Gastroesophageal sphincter (tissue), 4 donors: ENCODE measurements at regions not wholly inside any gene's neighbourhood (a gene's known extent, or its start where the extent isn't known, plus 50 kb on each side); places are given as distances from the start of the nearest gene placed in this dataset.

Source experiments
- ATAC-seq: fragments of 150-250 bp; one replicate; pipeline ENCODE4 v1.9.1; 2016; ENCODE audit warnings: mild to moderate bottlenecking, moderate library complexity
- H3K27ac ChIP-seq, 4 donors: fragments of 200-600 bp; sonication (generic) in 3 of 4; 1 replicate in 3 of 4; 2 replicates in 1 of 4; pipeline ENCODE4 v1.5.1; 2016 to 2019
- H3K27me3 ChIP-seq: fragments of 200-600 bp; sonication (generic); one replicate; pipeline ENCODE4 v1.5.1; 2019
- H3K36me3 ChIP-seq, 2 donors: fragments of 200-600 bp; sonication (generic); one replicate each; pipeline ENCODE4 v1.5.1; 2019; ENCODE audit warnings: control low read depth in 1 of 2
- H3K4me1 ChIP-seq, 3 donors: fragments of 200-600 bp; sonication (generic); 1 replicate in 2 of 3; 2 replicates in 1 of 3; pipeline ENCODE4 v1.5.1; 2016 to 2019; ENCODE audit warnings: control low read depth in 2 of 3
- H3K4me3 ChIP-seq, 2 donors: fragments of 200-600 bp; sonication (generic); one replicate each; pipeline ENCODE4 v1.5.1; 2019; ENCODE audit warnings: mild to moderate bottlenecking in 1 of 2, moderate library complexity in 1 of 2
- H3K9me3 ChIP-seq, 3 donors: fragments of 200-600 bp; sonication (generic); one replicate each; pipeline ENCODE4 v1.5.1; 2017 to 2019; ENCODE audit warnings: control low read depth in 2 of 3
- CTCF ChIP-seq, 4 experiments: fragments of 200-600 bp in 2 of 4; fragments of 450-650 bp in 2 of 4; sonication (generic) in 1 of 4; IDR thresholded peaks; one replicate each; pipeline ENCODE4 v1.5.1; 2017 to 2019; ENCODE audit warnings: antibody characterized with exemption in 4 of 4, mild to moderate bottlenecking in 2 of 4, moderate library complexity in 2 of 4
- EP300 ChIP-seq: sonication (generic); formaldehyde crosslinking; IDR thresholded peaks from one replicate; pipeline ENCODE4 v1.6.1; 2017; ENCODE audit warnings: antibody characterized with exemption, mild to moderate bottlenecking
- POLR2A ChIP-seq, 2 donors: fragments of 450-650 bp; IDR thresholded peaks; one replicate each; pipeline ENCODE4 v1.6.1; 2017; ENCODE audit warnings: antibody characterized with exemption in 2 of 2, mild to moderate bottlenecking in 2 of 2, moderate library complexity in 1 of 2
- POLR2AphosphoS5 ChIP-seq: sonication (generic); formaldehyde crosslinking; IDR thresholded peaks from one replicate; pipeline ENCODE4 v1.6.1; 2017; ENCODE audit warnings: antibody characterized with exemption
- WGBS, 2 donors: methylation state at CpG; one replicate each; pipeline ENCODE4 v1.1.5; 2018; ENCODE audit warnings: low coverage in 1 of 2; 5-methylcytosine and 5-hydroxymethylcytosine counted together

DNA sequence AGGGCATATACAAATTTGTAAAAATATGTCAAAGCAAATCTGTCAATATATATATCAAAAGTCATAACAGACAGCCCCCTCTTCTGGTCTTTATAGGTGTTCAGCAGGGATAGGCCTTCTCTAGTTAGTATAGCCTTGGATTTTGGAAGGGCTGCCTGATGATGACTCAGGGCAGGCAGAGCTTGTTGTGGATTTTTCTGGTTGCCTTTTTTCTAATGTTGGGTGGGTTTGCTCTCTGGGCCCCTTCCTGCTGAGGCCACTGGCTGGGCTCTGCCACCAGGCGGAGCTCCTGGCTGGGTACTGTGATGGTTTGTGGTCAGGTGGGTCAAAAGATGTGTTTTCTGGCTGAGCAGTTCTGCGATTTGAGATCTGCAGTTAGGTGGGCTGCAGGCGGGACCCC is 294.2 kb downstream of the GRIA2 start:
- no peak for ATAC-seq
- H3K9me3 ChIP-seq = no peaks in the 10 kb centered on the region
- no peaks in the 10 kb centered on the region for H3K36me3 ChIP-seq
- no CpG with 5 or more reads among the region's 3 CpGs for WGBS, 2 donors
- H3K27ac ChIP-seq = no peak overlapping the region
- H3K4me1 ChIP-seq = no peaks in the 10 kb centered on the region
- TF ChIP-seq EP300 = no peak
- no peak for TF ChIP-seq POLR2A (IDR thresholded peaks at IDR 0.05)
- TF ChIP-seq POLR2AphosphoS5 = no peak
- no peak for TF ChIP-seq CTCF (IDR thresholded peaks at IDR 0.05)
- H3K4me3 ChIP-seq = no peak overlapping the region
- no peaks in the 10 kb centered on the region for H3K27me3 ChIP-seq

DNA sequence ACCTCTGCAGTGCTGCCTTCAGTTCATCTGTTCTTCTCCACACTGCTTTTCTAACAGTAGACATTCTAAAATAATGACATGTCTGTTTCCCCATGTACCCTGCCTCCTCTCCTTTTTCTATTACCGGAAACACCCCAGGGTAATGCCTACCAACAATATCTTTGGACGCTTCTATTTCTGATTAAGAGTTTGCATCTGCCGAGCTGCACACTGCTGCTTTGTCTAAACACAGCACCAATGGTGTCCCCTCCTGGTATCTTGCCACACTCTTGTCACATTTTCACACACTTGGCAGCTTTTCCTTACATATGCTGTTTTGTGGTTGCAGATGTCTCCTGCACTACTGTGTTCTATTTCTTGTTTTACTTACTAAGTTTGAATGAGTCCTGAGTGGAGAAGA is 288.8 kb downstream of the GRIA2 start:
- Histone ChIP-seq H3K36me3 (no peaks in the 10 kb centered on the region), H3K27ac (no peak overlapping the region), H3K4me3 (no peak overlapping the region), H3K27me3 (no peaks in the 10 kb centered on the region), H3K4me1 (no peaks in the 10 kb centered on the region), H3K9me3 (no peaks in the 10 kb centered on the region)
- TF ChIP-seq EP300 = no peak
- TF ChIP-seq POLR2AphosphoS5 = no peak
- TF ChIP-seq CTCF (IDR thresholded peaks at IDR 0.05) = no peak
- TF ChIP-seq POLR2A (IDR thresholded peaks at IDR 0.05) = no peak
- 41 to 80% methylated on average over 3 of the region's 3 CpGs for WGBS, 2 donors
- no peak for ATAC-seq

DNA sequence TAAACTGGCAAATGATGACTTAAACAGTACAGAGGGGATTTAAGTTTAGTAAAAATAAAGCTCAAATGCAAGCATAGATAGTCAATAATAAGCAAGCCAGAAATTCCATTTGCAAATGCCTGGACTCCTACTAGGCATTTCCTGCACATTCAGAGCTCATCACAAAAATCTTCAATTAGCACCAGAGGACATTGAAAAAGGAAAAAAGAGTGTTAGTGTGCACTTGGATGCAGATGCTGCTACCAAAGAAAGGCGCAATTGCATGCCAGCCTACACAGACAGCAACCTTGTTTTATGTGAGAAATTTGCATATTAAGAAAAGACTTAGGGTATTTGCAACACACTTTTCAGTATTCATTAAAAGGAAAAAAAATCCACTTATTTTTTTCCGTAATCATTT is 282.1 kb downstream of the GRIA2 start:
- WGBS, 2 donors = 86 to 95% methylated on average over 2 of the region's 2 CpGs
- Histone ChIP-seq H3K27ac (no peak overlapping the region), H3K4me1 (no peaks in the 10 kb centered on the region), H3K27me3 (no peaks in the 10 kb centered on the region), H3K4me3 (no peak overlapping the region), H3K36me3 (no peaks in the 10 kb centered on the region), H3K9me3 (no peaks in the 10 kb centered on the region)
- no peak for TF ChIP-seq EP300
- no peak for TF ChIP-seq POLR2A (IDR thresholded peaks at IDR 0.05)
- ATAC-seq = no peak

- Histone ChIP-seq H3K9me3 (no peaks in the 10 kb centered on the region), H3K27me3 (no peaks in the 10 kb centered on the region), H3K36me3 (no peaks in the 10 kb centered on the region), H3K4me3 (no peak overlapping the region), H3K4me1 (peaks cover 0 to 9% (median 2%) of the 10 kb centered on the region in 3 donors), H3K27ac (no peak overlapping the region)
- ATAC-seq = no peak
- WGBS, 2 donors = 31 to 60% methylated on average over 1 to 3 of the region's 3 CpGs
- no peak for TF ChIP-seq EP300
- TF ChIP-seq POLR2AphosphoS5 = no peak
- TF ChIP-seq CTCF (IDR thresholded peaks at IDR 0.05) = no peak
- no peak for TF ChIP-seq POLR2A (IDR thresholded peaks at IDR 0.05)
Observed at GRCh38 chr4:157459785-157460184, 239.3 kb downstream of the GRIA2 start.

GRCh38 chr4:157447195-157447594 is 226.7 kb downstream of the GRIA2 start:
- Histone ChIP-seq H3K4me3 (no peak overlapping the region), H3K4me1 (no peaks in the 10 kb centered on the region), H3K27ac (no peak overlapping the region), H3K36me3 (no peaks in the 10 kb centered on the region), H3K27me3 (no peaks in the 10 kb centered on the region), H3K9me3 (no peaks in the 10 kb centered on the region)
- ATAC-seq = no peak
- WGBS, 2 donors = 58 to 64% methylated on average over 3 of the region's 3 CpGs
- TF ChIP-seq POLR2A (IDR thresholded peaks at IDR 0.05) (no peak), EP300 (no peak), CTCF (IDR thresholded peaks at IDR 0.05) (no peak), POLR2AphosphoS5 (no peak)

DNA sequence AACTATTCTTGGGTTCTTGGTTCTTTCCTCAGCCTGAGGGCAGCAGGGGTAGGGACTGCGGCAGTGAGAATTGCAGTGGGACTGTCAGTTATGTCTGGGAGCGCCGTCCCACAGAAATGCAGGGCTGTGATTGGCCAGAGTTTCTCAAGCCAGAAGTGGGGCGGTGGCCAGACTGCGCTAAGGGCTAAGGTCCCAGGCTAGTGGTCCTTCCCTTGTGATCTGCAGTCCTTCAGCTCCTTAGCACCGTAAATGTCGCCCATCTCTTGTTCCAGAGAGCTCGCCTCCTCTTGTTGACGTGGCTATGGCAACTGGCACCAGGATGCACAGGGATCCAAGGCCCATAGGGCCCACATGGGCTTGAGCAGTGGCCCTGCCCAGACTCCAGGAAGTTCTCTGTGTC is 223.5 kb downstream of the GRIA2 start:
- Histone ChIP-seq H3K4me3 (no peak overlapping the region), H3K27ac (no peak overlapping the region), H3K4me1 (no peaks in the 10 kb centered on the region), H3K27me3 (no peaks in the 10 kb centered on the region), H3K9me3 (no peaks in the 10 kb centered on the region), H3K36me3 (no peaks in the 10 kb centered on the region)
- 86 to 92% methylated on average over 4 to 6 of the region's 9 CpGs for WGBS, 2 donors
- TF ChIP-seq POLR2A (IDR thresholded peaks at IDR 0.05) (no peak), POLR2AphosphoS5 (no peak), EP300 (no peak), CTCF (IDR thresholded peaks at IDR 0.05) (no peak)
- ATAC-seq = no peak
